GM12878 (cell line): ENCODE measurements at regions not wholly inside any gene's neighbourhood (a gene's known extent, or its start where the extent isn't known, plus 50 kb on each side); places are given as distances from the start of the nearest gene placed in this dataset.

Experiments used
- ATAC-seq: fragments of 200-7000 bp; cut with Tn5 transposase; 3 replicates; pipeline ENCODE4 v1.9.1; 2020; ENCODE audit warnings: mild to moderate bottlenecking, moderate library complexity
- BruUV-seq: library from RNA; stranded (reverse); fragments of 400-500 nt; replicated peaks from 2 replicates; lab custom pipeline; 2021; lab: Mats Ljungman, UMichigan
- CTCF ChIA-PET: fragments of 300-600 bp; sonication (Branson Sonifier 250); formaldehyde crosslinking; extraction: SDS; loops from one replicate; lab custom pipeline; 2021; ENCODE audit warnings: inconsistent platforms; lab: Yijun Ruan, JAX
- POLR2A ChIA-PET: fragments of 350-600 bp; formaldehyde crosslinking; extraction: SDS; loops from one replicate; lab custom pipeline; 2021; ENCODE audit warnings: inconsistent platforms; lab: Charles Lee
- RAD21 ChIA-PET: fragments of 300-600 bp; sonication (Branson Sonifier 250); formaldehyde crosslinking; loops from one replicate; lab custom pipeline; 2023; ENCODE audit warnings: antibody characterized with exemption; ENCODE audit not compliant: unreplicated experiment; lab: Charles Lee
- SMC1A ChIA-PET: fragments of 300-600 bp; sonication (Branson Sonifier 250); formaldehyde crosslinking; loops from one replicate; lab custom pipeline; 2023; ENCODE audit not compliant: unreplicated experiment, uncharacterized antibody; lab: Charles Lee
- DNase-seq: peaks from one replicate; pipeline ENCODE4 v3.0.0-alpha.2; 2011; ENCODE audit warnings: low read depth, low spot score
- FAIRE-seq: peaks from 3 replicates; lab custom pipeline; 2011; peaks lifted over from hg19 to GRCh38; lab: Jason Lieb, UNC
- H2AFZ ChIP-seq: 2 replicates; pipeline ENCODE4 v1.6.0; 2011; ENCODE audit warnings: low read depth, low read length, control low read depth; ENCODE audit not compliant: control insufficient read depth
- H3K27ac ChIP-seq: 2 replicates; pipeline ENCODE4 v1.5.1; 2011; ENCODE audit warnings: control low read depth; ENCODE audit not compliant: control insufficient read depth, insufficient read depth
- H3K27me3 ChIP-seq, 2 experiments: replicated peaks in 1 of 2; 2 replicates each; pipeline versions ENCODE4 v1.6.0 to v1.6.1; 2011; ENCODE audit warnings: low read length in 1 of 2; ENCODE audit not compliant: control insufficient read depth in 2 of 2, insufficient read depth in 2 of 2
- H3K36me3 ChIP-seq, 2 experiments: 2 replicates each; pipeline ENCODE4 v1.5.1; 2011; ENCODE audit warnings: low read length in 1 of 2; ENCODE audit not compliant: control insufficient read depth in 2 of 2, insufficient read depth in 2 of 2
- H3K4me1 ChIP-seq: 2 replicates; pipeline ENCODE4 v1.6.1; 2011; ENCODE audit warnings: mild to moderate bottlenecking, low read length, moderate library complexity, mixed read lengths; ENCODE audit not compliant: control insufficient read depth, insufficient read depth
- H3K4me2 ChIP-seq: 2 replicates; pipeline ENCODE4 v1.6.0; 2011; ENCODE audit warnings: control low read depth; ENCODE audit not compliant: control insufficient read depth, insufficient read depth
- H3K4me3 ChIP-seq: fragments of 200-600 bp; sonication (generic); 2 replicates; pipeline ENCODE4 v1.5.1; 2016
- H3K79me2 ChIP-seq: 2 replicates; pipeline ENCODE4 v1.6.0; 2011; ENCODE audit warnings: low read length; ENCODE audit not compliant: control insufficient read depth, insufficient read depth
- H3K9ac ChIP-seq: 2 replicates; pipeline ENCODE4 v1.8.0; 2011; ENCODE audit warnings: low read length, control low read depth, mixed read lengths; ENCODE audit not compliant: control insufficient read depth, insufficient read depth
- H3K9me3 ChIP-seq: replicated peaks from 3 replicates; pipeline ENCODE4 v1.5.1; 2011; ENCODE audit warnings: mild to moderate bottlenecking, low read length; ENCODE audit not compliant: control insufficient read depth, insufficient read depth
- H4K20me1 ChIP-seq: 2 replicates; pipeline ENCODE4 v1.6.0; 2011; ENCODE audit not compliant: control insufficient read depth, insufficient read depth
- NFYA ChIP-seq: IDR thresholded peaks from 2 replicates; pipeline ENCODE4 v1.6.1; 2011; ENCODE audit warnings: low read depth, mild to moderate bottlenecking, low read length, improper control_type of control experiment, borderline replicate concordance
- POLR2AphosphoS5 ChIP-seq: IDR thresholded peaks from 2 replicates; pipeline ENCODE4 v1.6.1; 2011; ENCODE audit warnings: mild to moderate bottlenecking, low read length, inconsistent platforms
- RELA ChIP-seq: fragments of 450-650 bp; IDR thresholded peaks from 2 replicates; pipeline ENCODE4 v1.8.0; 2014; ENCODE audit warnings: borderline replicate concordance; ENCODE audit not compliant: partially characterized antibody
- SMARCA5 ChIP-seq: fragments of 450-650 bp; IDR thresholded peaks from 2 replicates; pipeline ENCODE4 v1.6.1; 2017; ENCODE audit warnings: mild to moderate bottlenecking
- SPI1 ChIP-seq: IDR thresholded peaks from 2 replicates; pipeline ENCODE4 v1.6.1; 2011; ENCODE audit warnings: low read depth, mild to moderate bottlenecking, low read length, moderate library complexity, borderline replicate concordance; ENCODE audit not compliant: insufficient read depth
- ZNF207 ChIP-seq: fragments of 450-650 bp; IDR thresholded peaks from 2 replicates; pipeline ENCODE4 v1.6.1; 2014; ENCODE audit warnings: antibody characterized with exemption, mild to moderate bottlenecking, borderline replicate concordance
- WGBS: methylation state at CpG from one replicate; pipeline ENCODE4 v1.1.6; 2016; ENCODE audit warnings: low lambda C conversion rate; ENCODE audit not compliant: insufficient replicate concordance, insufficient coverage; ENCODE audit errors: missing lambda C conversion rate; 5-methylcytosine and 5-hydroxymethylcytosine counted together
- in situ Hi-C: fragments of 300-500 bp; cut with MboI; formaldehyde crosslinking; loops from 9 replicates; pipeline ENCODE4 v1.14.3; 2018; ENCODE audit warnings: mixed read lengths
- intact Hi-C: fragments of 100-400 bp; cut with micrococcal nuclease; formaldehyde crosslinking; loops from one replicate; pipeline ENCODE4 v1.14.2; 2022; ENCODE audit not compliant: unreplicated experiment
- TF ChIP-seq, protein P1 (sequence below): fragments of 450-650 bp; IDR thresholded peaks from 2 replicates; pipeline ENCODE4 v1.6.1; 2017; ENCODE audit warnings: mild to moderate bottlenecking, low read depth, inconsistent platforms; ENCODE audit not compliant: poor library complexity, severe bottlenecking
- TF ChIP-seq, protein P2 (sequence below): fragments of 450-650 bp; IDR thresholded peaks from 2 replicates; pipeline ENCODE4 v1.6.1; 2017; ENCODE audit warnings: antibody characterized with exemption, mild to moderate bottlenecking, moderate library complexity

GRCh38 chr6:6764764-6765434 lies 176.4 kb downstream of the LY86 start:
- peak; percentile 31; the same call in 2 of the 3 replicates for ATAC-seq
- H2AFZ ChIP-seq, result no peak overlapping the region
- no peak for DNase-seq
- H3K79me2 ChIP-seq, result no peaks in the 10 kb centered on the region
- no TSS peak for BruUV-seq
- intact Hi-C loops (no loop called here), in situ Hi-C loops (no loop called here)
- no peaks in the 10 kb centered on the region for H3K9me3 ChIP-seq
- no peaks in the 10 kb centered on the region; the same call in 1 of the 2 replicates for H3K4me1 ChIP-seq
- no peak overlapping the region for H3K4me2 ChIP-seq
- ChIA-PET SMC1A (interaction anchor here (0.8 to 1.0 kb wide), 3 partner anchors 83 to 322 kb away, joined by 3 to 5 read pairs (median 3); no protein-coding TSS in a partner anchor), CTCF (interaction anchor here (1.1 to 1.2 kb wide), 2 partner anchors 68 to 478 kb away, joined by 3 read pairs; no protein-coding TSS in a partner anchor), POLR2A (no interaction called here), RAD21 (interaction anchor here (1.2 kb wide), 1 partner anchor 88 kb away, joined by 3 read pairs; no protein-coding TSS in a partner anchor)
- no peak for FAIRE-seq
- TF ChIP-seq SMARCA5 (no peak), SPI1 (no peak), POLR2AphosphoS5 (no peak), ZNF207 (no peak), RELA (no peak), NFYA (no peak)
- TF ChIP-seq, protein P1, sequence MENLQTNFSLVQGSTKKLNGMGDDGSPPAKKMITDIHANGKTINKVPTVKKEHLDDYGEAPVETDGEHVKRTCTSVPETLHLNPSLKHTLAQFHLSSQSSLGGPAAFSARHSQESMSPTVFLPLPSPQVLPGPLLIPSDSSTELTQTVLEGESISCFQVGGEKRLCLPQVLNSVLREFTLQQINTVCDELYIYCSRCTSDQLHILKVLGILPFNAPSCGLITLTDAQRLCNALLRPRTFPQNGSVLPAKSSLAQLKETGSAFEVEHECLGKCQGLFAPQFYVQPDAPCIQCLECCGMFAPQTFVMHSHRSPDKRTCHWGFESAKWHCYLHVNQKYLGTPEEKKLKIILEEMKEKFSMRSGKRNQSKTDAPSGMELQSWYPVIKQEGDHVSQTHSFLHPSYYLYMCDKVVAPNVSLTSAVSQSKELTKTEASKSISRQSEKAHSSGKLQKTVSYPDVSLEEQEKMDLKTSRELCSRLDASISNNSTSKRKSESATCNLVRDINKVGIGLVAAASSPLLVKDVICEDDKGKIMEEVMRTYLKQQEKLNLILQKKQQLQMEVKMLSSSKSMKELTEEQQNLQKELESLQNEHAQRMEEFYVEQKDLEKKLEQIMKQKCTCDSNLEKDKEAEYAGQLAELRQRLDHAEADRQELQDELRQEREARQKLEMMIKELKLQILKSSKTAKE, result no peak
- TF ChIP-seq, protein P2, sequence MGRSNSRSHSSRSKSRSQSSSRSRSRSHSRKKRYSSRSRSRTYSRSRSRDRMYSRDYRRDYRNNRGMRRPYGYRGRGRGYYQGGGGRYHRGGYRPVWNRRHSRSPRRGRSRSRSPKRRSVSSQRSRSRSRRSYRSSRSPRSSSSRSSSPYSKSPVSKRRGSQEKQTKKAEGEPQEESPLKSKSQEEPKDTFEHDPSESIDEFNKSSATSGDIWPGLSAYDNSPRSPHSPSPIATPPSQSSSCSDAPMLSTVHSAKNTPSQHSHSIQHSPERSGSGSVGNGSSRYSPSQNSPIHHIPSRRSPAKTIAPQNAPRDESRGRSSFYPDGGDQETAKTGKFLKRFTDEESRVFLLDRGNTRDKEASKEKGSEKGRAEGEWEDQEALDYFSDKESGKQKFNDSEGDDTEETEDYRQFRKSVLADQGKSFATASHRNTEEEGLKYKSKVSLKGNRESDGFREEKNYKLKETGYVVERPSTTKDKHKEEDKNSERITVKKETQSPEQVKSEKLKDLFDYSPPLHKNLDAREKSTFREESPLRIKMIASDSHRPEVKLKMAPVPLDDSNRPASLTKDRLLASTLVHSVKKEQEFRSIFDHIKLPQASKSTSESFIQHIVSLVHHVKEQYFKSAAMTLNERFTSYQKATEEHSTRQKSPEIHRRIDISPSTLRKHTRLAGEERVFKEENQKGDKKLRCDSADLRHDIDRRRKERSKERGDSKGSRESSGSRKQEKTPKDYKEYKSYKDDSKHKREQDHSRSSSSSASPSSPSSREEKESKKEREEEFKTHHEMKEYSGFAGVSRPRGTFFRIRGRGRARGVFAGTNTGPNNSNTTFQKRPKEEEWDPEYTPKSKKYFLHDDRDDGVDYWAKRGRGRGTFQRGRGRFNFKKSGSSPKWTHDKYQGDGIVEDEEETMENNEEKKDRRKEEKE, result no peak
- H3K9ac ChIP-seq, result no peak overlapping the region
- 31% methylated on average over 3 of the region's 3 CpGs for WGBS
- no peaks in the 10 kb centered on the region for H3K36me3 ChIP-seq
- no peak overlapping the region for H3K27ac ChIP-seq
- H3K4me3 ChIP-seq, result no peak overlapping the region
- no peaks in the 10 kb centered on the region for H4K20me1 ChIP-seq
- H3K27me3 ChIP-seq, result no peaks in the 10 kb centered on the region
